ENCODE measurements at regions not wholly inside any gene's neighbourhood (a gene's known extent, or its start where the extent isn't known, plus 50 kb on each side); places are given as distances from the start of the nearest gene placed in this dataset.
A peak's percentile ranks its signal among the peaks of the same experiment; 100 is the strongest.

DNA sequence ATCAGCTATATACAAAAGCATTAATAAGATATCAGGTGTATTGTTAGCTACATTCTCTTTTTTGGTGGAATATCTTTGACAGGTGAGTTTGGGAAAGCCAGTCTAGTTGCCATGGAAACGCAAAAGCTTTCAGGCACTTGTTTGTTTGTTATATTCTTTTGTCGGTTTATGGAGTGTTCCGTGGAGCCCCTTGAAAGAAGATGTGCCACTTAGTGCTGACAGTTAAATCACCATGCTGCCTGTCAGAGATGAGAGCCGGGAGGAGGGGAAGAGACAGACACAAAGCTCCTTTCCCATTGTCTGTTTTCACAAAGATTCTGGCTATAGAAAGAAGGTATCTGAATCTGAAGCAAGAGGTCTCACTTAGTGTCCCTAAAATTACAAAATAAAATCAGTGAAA, 170.8 kb downstream of the SNAPC1 start:
- in situ Hi-C loops (cut with HindIII; ENCODE audit: low pct_unique_long_range_greater_than_20kb, low sequenced_read_pairs) = no loop called here
- no peak for TF ChIP-seq JUND (IDR thresholded peaks at IDR 0.05; ENCODE audit: low read depth)
- no peak for DNase-seq (ENCODE audit: low read depth in 1 of 2, low spot score in 1 of 2)

DNA sequence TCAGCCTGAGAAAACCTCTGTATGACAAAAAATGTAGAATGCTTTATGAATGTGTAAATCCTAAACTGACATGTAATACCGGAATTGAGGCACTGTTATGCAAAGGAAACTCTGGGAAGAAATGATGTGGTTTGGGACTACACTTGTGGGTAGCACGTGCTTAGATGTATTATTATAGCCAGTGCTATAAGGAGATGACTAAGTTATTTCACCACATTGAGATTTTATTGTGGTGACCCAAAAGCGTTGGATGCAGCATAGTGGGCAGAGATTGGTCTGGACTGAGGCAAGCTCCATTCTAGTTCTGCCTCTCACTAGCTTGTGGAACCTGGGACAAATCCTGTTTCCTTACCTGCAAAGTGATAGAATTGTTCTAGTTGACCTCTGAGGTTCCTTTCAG, 172.2 kb downstream of the SNAPC1 start:
- DNase-seq (ENCODE audit: low read depth in 1 of 2, low spot score in 1 of 2) = no peak
- in situ Hi-C loops (cut with HindIII; ENCODE audit: low pct_unique_long_range_greater_than_20kb, low sequenced_read_pairs) = no loop called here
- TF ChIP-seq JUND (IDR thresholded peaks at IDR 0.05; ENCODE audit: low read depth) = no peak

DNA sequence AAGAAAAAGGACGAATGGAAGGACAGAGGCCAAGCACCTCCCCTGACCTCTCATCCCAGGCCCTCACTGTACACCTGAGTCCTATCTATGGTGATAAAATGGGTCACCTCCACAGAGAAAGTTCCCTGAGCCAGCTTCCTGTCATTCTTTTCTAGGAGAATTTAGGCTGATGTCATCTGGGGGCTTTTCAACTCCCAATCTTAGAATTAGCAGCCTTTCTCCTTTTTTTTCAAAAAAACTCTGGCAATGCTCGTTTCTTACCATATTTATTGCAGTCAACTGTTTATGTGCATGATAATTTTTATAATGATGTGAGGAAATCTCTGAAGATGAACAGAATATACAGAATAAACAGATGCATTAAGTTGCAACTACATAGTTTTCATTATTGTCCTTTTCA, 177.6 kb downstream of the SNAPC1 start:
- no peak for DNase-seq (ENCODE audit: low read depth in 1 of 2, low spot score in 1 of 2)
- TF ChIP-seq JUND (IDR thresholded peaks at IDR 0.05; ENCODE audit: low read depth) = no peak
- in situ Hi-C loops (cut with HindIII; ENCODE audit: low pct_unique_long_range_greater_than_20kb, low sequenced_read_pairs) = no loop called here

DNA sequence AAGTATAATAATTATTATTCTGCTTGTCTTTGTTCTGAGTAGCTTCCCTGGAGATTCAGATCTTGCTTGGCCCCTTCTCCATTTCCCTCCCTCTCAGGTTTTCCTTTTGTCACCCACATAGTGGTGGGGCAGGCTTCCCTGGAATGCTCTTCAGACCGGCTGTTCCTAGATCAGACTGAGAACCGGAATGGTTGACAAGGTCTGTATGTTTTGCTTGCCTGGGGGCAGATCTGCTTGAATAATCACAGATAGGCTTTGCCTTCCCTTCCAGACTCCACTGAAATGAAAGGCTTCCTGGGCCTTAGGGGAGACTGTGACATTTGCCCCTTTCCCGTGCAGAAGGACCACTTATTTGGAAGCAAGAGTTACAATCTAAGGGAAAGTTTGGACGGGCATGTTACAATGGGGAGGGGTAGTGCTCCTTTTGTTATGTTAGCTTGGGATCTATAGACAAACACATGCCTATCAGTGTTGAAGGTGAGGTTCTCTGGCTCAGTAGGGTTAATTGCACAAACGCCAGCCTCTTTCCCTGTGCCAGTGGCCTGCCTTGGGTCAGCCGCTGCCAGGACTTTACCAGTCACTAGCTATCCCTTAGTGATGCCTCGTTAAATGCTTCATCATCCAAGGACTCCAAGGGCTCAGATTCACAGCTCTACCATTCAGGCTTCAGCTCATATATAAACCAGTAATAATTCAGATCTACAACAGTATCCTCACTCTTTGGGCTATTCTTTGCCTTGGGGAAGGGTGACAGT, 178.6 kb downstream of the SNAPC1 start:
- TF ChIP-seq JUND (IDR thresholded peaks at IDR 0.05; ENCODE audit: low read depth) = no peak
- peak in 1 of 2 experiments; percentile 20 for DNase-seq (ENCODE audit: low read depth in 1 of 2, low spot score in 1 of 2)
- in situ Hi-C loops (cut with HindIII; ENCODE audit: low pct_unique_long_range_greater_than_20kb, low sequenced_read_pairs) = no loop called here

DNA sequence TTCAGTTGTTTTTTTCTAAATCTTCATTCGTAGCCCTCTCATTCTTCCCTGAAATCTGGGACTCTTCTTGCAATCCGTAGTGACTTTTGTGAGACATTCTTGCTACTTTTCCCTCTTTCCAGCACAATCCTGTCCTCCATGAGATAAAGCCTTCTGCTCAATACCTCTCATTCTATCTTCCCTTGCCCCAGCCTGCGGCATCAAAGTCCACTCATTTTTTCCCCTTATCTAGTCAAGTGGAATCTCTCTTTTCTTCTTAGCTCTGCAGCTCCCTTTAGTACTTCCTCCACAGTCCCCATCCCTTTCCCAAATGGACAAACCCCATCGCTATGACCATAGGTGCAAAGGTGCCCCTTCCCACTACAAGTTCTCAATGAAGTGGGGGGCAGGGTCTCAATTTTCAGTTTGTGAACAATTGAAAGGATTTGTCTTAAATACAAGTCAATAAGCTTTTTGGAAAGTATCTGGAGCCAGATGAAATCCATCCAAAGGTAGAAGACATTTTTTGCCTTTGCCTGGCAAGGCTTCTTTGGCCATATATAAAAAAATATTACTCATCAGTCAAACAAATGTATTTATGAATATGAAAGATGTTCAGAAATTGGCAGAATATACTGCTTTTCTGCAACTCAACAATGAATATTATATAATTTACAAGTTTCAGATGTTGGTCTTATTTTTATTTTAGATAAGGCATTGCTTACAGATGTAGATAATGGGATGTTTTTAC, 179.4 kb downstream of the SNAPC1 start:
- no peak for TF ChIP-seq JUND (IDR thresholded peaks at IDR 0.05; ENCODE audit: low read depth)
- in situ Hi-C loops (cut with HindIII; ENCODE audit: low pct_unique_long_range_greater_than_20kb, low sequenced_read_pairs) = no loop called here
- no peak for DNase-seq (ENCODE audit: low read depth in 1 of 2, low spot score in 1 of 2)

DNA sequence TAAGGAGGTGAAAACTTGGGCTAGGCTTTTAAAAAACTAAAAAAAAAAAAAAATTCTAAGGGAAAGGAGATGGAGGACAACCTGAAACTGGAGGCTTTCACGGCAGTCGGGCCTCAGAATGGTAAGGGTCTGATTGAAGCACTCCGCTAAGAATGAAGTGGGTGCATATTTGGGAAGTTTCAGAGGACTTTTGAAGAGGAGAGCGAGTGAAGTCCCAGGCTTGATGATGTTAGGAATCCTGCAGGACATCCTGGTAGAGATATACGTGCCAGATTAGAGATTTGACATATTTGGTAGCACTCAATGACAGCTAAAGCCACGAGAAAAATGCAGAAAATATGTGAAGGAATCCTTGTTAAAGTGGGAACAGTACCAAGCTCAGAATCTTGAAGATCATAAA, 186.2 kb downstream of the SNAPC1 start:
- in situ Hi-C loops (cut with HindIII; ENCODE audit: low pct_unique_long_range_greater_than_20kb, low sequenced_read_pairs) = no loop called here
- DNase-seq (ENCODE audit: low read depth in 1 of 2, low spot score in 1 of 2) = no peak
- no peak for TF ChIP-seq JUND (IDR thresholded peaks at IDR 0.05; ENCODE audit: low read depth)

DNA sequence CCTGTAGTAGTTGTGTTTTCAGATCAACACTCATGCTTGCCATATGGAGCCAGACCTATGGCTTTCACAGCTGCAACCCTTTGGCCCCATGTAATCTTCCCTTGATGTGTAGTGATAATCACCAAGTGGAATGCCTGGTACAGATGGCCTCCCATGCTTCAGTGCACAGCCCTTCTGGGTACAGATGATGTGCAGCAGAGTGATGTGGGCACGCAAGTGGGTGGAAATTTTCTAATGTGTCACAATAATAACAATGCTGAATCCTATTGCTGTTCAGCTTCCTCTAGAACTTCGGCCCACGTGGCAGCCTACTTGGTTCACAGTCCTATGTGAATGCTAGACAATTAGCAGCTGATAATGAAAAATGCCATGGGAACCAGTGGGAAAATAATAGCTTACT, 188.1 kb downstream of the SNAPC1 start:
- in situ Hi-C loops (cut with HindIII; ENCODE audit: low pct_unique_long_range_greater_than_20kb, low sequenced_read_pairs) = no loop called here
- DNase-seq (ENCODE audit: low read depth in 1 of 2, low spot score in 1 of 2) = no peak
- TF ChIP-seq JUND (IDR thresholded peaks at IDR 0.05; ENCODE audit: low read depth) = no peak

DNA sequence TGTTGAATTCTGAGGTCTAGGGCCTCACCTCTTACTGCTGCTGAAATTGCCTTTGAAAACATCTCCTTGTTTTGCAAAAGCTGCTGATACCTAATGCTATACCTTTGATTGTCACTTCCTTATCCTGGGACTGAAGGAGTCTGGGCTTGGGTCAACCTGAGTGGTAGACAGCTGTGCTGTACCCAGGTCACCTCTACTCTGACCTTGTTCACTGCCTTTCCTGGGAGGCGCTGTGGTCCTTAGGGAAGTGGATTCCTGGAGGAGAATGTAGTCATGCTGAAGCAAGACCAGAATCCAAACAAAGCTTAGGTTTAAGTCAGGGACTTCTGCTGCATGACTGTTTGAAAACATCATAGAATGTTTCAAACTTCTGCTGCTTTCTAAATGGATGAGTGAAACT, 191.4 kb downstream of the SNAPC1 start:
- DNase-seq (ENCODE audit: low read depth in 1 of 2, low spot score in 1 of 2) = no peak
- no peak for TF ChIP-seq JUND (IDR thresholded peaks at IDR 0.05; ENCODE audit: low read depth)
- in situ Hi-C loops (cut with HindIII; ENCODE audit: low pct_unique_long_range_greater_than_20kb, low sequenced_read_pairs) = no loop called here

DNA sequence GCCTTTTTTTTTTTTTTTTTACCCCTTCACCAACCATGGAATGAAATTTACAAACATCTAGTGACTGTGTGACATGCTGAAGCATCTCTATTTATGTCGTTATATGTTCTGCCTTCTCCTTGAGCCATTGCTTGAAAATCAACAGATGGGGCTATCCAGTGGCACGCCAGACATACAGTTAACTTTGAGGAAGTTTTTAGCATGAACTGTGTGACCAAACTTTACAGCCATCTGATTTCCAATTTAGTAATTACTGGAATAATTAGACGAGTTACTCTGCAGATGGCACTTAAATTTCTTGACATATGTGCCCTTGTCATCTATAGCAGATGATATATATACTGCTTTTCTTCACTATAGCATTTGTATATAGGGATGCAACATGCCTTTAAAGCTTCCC, 192.1 kb downstream of the SNAPC1 start:
- no peak for DNase-seq (ENCODE audit: low read depth in 1 of 2, low spot score in 1 of 2)
- in situ Hi-C loops (cut with HindIII; ENCODE audit: low pct_unique_long_range_greater_than_20kb, low sequenced_read_pairs) = no loop called here
- TF ChIP-seq JUND (IDR thresholded peaks at IDR 0.05; ENCODE audit: low read depth) = no peak

DNA sequence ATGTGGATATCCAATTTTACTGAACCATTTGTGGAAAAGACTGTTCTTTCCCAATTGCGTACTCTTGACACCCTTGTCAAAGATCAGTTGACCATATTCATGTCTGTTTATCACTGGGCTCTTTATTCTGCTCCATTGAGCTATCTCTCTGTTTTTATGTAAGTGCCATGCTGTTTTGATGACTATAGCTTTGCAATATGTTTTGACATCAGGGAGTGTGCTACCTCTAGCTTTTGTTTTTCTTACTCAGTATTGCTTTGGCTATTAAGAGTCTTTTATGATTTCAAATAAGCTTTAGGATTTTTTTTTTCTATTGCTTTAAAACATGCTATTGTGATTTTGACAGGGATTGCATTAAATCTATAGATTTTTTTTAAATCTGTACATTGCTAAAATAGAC, 194.3 kb downstream of the SNAPC1 start:
- in situ Hi-C loops (cut with HindIII; ENCODE audit: low pct_unique_long_range_greater_than_20kb, low sequenced_read_pairs) = no loop called here
- no peak for DNase-seq (ENCODE audit: low read depth in 1 of 2, low spot score in 1 of 2)
- TF ChIP-seq JUND (IDR thresholded peaks at IDR 0.05; ENCODE audit: low read depth) = no peak

DNA sequence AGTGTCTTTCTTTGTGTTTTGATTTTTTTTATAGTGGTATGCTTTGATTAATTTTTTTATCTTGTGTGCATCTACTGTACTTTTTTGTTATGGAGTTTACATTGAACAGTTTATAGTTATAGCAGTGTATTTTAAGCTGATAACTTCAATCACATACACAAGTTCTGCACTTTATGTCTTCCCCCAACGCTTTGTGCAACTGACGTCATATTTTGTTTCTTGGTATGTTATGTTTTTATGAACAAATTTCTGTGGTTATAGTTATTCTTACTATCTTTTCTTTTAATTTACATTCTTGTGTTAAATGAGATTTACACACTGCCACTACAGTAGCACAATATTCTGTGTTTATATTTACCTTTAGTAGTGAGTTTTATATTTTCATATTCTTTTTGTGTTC, 197.1 kb downstream of the SNAPC1 start:
- in situ Hi-C loops (cut with HindIII; ENCODE audit: low pct_unique_long_range_greater_than_20kb, low sequenced_read_pairs) = no loop called here
- no peak for DNase-seq (ENCODE audit: low read depth in 1 of 2, low spot score in 1 of 2)
- no peak for TF ChIP-seq JUND (IDR thresholded peaks at IDR 0.05; ENCODE audit: low read depth)

DNA sequence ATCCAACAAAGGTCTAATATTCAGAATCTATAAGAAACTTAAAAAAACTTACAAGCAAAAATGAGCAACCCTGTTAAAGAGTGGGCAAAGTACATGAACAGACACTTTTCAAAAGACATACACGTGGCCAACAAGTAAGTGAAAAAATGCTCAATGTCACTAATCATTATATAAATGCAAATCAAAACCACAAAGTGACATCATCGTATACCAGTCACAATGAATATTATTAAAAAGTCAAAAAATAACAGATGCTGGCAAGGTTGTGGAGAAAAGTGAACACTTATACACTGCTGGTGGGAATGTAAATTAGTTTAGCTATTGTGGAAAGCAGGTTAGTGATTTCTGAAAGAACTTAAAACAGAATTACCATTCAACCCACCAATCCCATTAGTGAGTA, 199.1 kb downstream of the SNAPC1 start:
- in situ Hi-C loops (cut with HindIII; ENCODE audit: low pct_unique_long_range_greater_than_20kb, low sequenced_read_pairs) = no loop called here
- TF ChIP-seq JUND (IDR thresholded peaks at IDR 0.05; ENCODE audit: low read depth) = no peak

DNA sequence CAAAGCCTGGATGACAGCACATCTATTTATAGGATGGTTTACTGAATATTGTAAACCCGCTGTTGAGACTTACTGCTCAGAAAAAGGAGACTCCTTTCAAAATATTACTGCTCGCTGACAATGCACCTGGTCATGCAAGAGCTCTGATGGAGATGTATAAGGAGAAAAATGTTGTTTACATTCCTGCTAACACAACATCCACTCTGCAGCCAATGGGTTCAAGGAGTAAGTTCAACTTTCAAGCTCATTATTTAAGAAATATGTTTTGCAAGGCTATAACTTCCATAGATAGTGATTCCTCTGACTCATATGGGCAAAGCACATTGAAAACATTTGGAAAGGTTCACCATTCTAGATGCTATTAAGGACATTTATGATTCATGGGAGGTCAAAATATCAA, 201.7 kb downstream of the SNAPC1 start:
- no peak for DNase-seq (ENCODE audit: low read depth in 1 of 2, low spot score in 1 of 2)
- no peak for TF ChIP-seq JUND (IDR thresholded peaks at IDR 0.05; ENCODE audit: low read depth)
- in situ Hi-C loops (cut with HindIII; ENCODE audit: low pct_unique_long_range_greater_than_20kb, low sequenced_read_pairs) = no loop called here

More for the DNA sequence above, 199.1 kb downstream of the SNAPC1 start:
- DNase-seq (ENCODE audit: low read depth in 1 of 2, low spot score in 1 of 2) = no peak
